CD4-positive, alpha-beta memory T cell (primary cell): ENCODE measurements at regions not wholly inside any gene's neighbourhood (a gene's known extent, or its start where the extent isn't known, plus 50 kb on each side); places are given as distances from the start of the nearest gene placed in this dataset.
"Not testable (repeated sequence)": the region's sequence is repeated elsewhere in the genome, so short reads cannot be mapped to it uniquely, and the experiment has no call there.

Experiments
- CTCF ChIA-PET: fragments of 350-600 bp; sonication (Branson Sonifier 250); formaldehyde crosslinking; loops from one replicate; lab custom pipeline; 2021; ENCODE audit warnings: inconsistent platforms; ENCODE audit not compliant: partially characterized antibody; lab: Charles Lee
- POLR2A ChIA-PET: fragments of 350-600 bp; sonication (Branson Sonifier 250); formaldehyde crosslinking; loops from one replicate; lab custom pipeline; 2021; ENCODE audit not compliant: partially characterized antibody; lab: Charles Lee
- DNase-seq, 5 donors: peaks; one replicate each; pipeline versions ENCODE4 v3.0.0 to v3.0.0-alpha.2; 2020 to 2022; ENCODE audit warnings: mixed read lengths in 1 of 5
- H3K27ac ChIP-seq: one replicate; pipeline ENCODE4 v1.7.0; 2013; ENCODE audit warnings: low read depth, low read length
- H3K27me3 ChIP-seq: 2 replicates; pipeline ENCODE4 v1.7.0; 2013; ENCODE audit warnings: mild to moderate bottlenecking, low read length, moderate library complexity; ENCODE audit not compliant: insufficient read depth
- H3K36me3 ChIP-seq: 2 replicates; pipeline ENCODE4 v1.7.0; 2013; ENCODE audit warnings: mild to moderate bottlenecking, low read length, moderate library complexity; ENCODE audit not compliant: insufficient read depth
- H3K4me1 ChIP-seq: 2 replicates; pipeline ENCODE4 v1.7.0; 2013; ENCODE audit warnings: mild to moderate bottlenecking, low read length, moderate library complexity; ENCODE audit not compliant: insufficient read depth
- H3K4me3 ChIP-seq, 2 donors: one replicate each; pipeline ENCODE4 v1.7.0; 2013; ENCODE audit warnings: low read length in 2 of 2, mild to moderate bottlenecking in 1 of 2
- H3K9me3 ChIP-seq, 2 donors: one replicate each; pipeline ENCODE4 v1.7.0; 2013; ENCODE audit warnings: low read length in 2 of 2, control low read depth in 1 of 2; ENCODE audit not compliant: control insufficient read depth in 1 of 2
- H3K27ac Mint-ChIP-seq, 7 donors: one replicate each; pipeline ENCODE4 v1.8.0; 2020 to 2021; ENCODE audit warnings: mixed read lengths in 7 of 7, mild to moderate bottlenecking in 6 of 7, inconsistent platforms in 3 of 7, moderate library complexity in 3 of 7
- H3K27me3 Mint-ChIP-seq, 2 donors: one replicate each; pipeline ENCODE4 v1.8.0; 2020 to 2021; ENCODE audit warnings: mixed read lengths in 2 of 2
- H3K36me3 Mint-ChIP-seq, 2 donors: one replicate each; pipeline ENCODE4 v1.8.0; 2020 to 2021; ENCODE audit warnings: mixed read lengths in 2 of 2, inconsistent platforms in 1 of 2, mild to moderate bottlenecking in 1 of 2
- H3K4me1 Mint-ChIP-seq, 4 donors: one replicate each; pipeline ENCODE4 v1.8.0; 2020 to 2021; ENCODE audit warnings: mixed read lengths in 4 of 4, mild to moderate bottlenecking in 1 of 4
- H3K4me3 Mint-ChIP-seq, 8 donors: one replicate each; pipeline ENCODE4 v1.8.0; 2020 to 2021; ENCODE audit warnings: mixed read lengths in 8 of 8, mild to moderate bottlenecking in 7 of 8, moderate library complexity in 6 of 8, inconsistent platforms in 3 of 8
- H3K9me3 Mint-ChIP-seq, 8 donors: one replicate each; pipeline ENCODE4 v1.8.0; 2020 to 2021; ENCODE audit warnings: mixed read lengths in 8 of 8, mild to moderate bottlenecking in 5 of 8, inconsistent platforms in 3 of 8, moderate library complexity in 1 of 8
- intact Hi-C: fragments of 100-400 bp; cut with micrococcal nuclease; formaldehyde crosslinking; loops from one replicate; pipeline ENCODE4 v1.15.1; 2023

- Histone ChIP-seq H3K9me3 (no peaks in the 10 kb centered on the region), H3K4me3 (no peak overlapping the region), H3K27me3 (no peaks in the 10 kb centered on the region), H3K27ac (no peak overlapping the region), H3K36me3 (no peaks in the 10 kb centered on the region), H3K4me1 (no peaks in the 10 kb centered on the region)
- no peak for DNase-seq
- CTCF ChIA-PET = no interaction called here
- Mint-ChIP-seq H3K4me3 (no peak overlapping the region), H3K27me3 (no peaks in the 10 kb centered on the region), H3K9me3 (peaks cover 0 to 9% (median 4%) of the 10 kb centered on the region in 8 donors), H3K27ac (no peak overlapping the region), H3K36me3 (no peaks in the 10 kb centered on the region), H3K4me1 (no peaks in the 10 kb centered on the region)
- POLR2A ChIA-PET = no interaction called here
- intact Hi-C loops = no loop called here
Observed at GRCh38 chr12:87344699-87345098, 684.5 kb downstream of the C12orf50 start.

DNA sequence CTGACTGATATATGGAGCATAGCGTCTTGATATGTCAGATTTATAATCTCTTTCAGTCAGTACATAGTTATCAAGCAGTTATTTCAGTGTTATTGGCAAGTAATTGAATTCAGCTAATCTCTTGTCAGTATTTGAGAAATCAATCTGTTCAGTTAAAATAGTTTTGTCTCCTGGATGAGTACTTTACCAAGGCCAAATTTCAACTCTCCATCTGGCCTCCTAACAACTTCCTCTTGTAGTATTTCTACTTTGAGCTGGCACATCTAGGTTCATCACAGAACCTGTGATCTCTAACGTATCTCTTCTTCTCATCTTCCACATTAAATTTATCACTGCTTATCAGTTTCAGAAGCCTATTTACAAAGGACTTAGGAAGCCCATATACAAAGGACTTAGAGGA lies 690.5 kb downstream of the C12orf50 start:
- Histone ChIP-seq H3K27ac (no peak overlapping the region), H3K4me3 (no peak overlapping the region), H3K4me1 (no peaks in the 10 kb centered on the region), H3K9me3 (no peaks in the 10 kb centered on the region), H3K36me3 (no peaks in the 10 kb centered on the region), H3K27me3 (no peaks in the 10 kb centered on the region)
- Mint-ChIP-seq H3K27me3 (no peaks in the 10 kb centered on the region), H3K9me3 (peaks cover 0 to 5% (median 2%) of the 10 kb centered on the region in 8 donors), H3K27ac (no peak overlapping the region), H3K4me1 (no peaks in the 10 kb centered on the region), H3K36me3 (no peaks in the 10 kb centered on the region), H3K4me3 (no peak overlapping the region)
- ChIA-PET POLR2A (no interaction called here), CTCF (no interaction called here)
- intact Hi-C loops = no loop called here
- DNase-seq = no peak

- intact Hi-C loops = no loop called here
- Mint-ChIP-seq H3K9me3 (peaks cover 0 to 3% (median 0%) of the 10 kb centered on the region in 8 donors), H3K4me1 (no peaks in the 10 kb centered on the region), H3K4me3 (no peak overlapping the region), H3K27me3 (no peaks in the 10 kb centered on the region), H3K36me3 (no peaks in the 10 kb centered on the region), H3K27ac (no peak overlapping the region)
- POLR2A ChIA-PET = no interaction called here
- H3K27me3 ChIP-seq = no peaks in the 10 kb centered on the region
- no peaks in the 10 kb centered on the region for H3K4me1 ChIP-seq
- H3K27ac ChIP-seq = no peak overlapping the region
- CTCF ChIA-PET = no interaction called here
- H3K4me3 ChIP-seq = no peak overlapping the region
- no peaks in the 10 kb centered on the region for H3K36me3 ChIP-seq
- no peak for DNase-seq
- no peaks in the 10 kb centered on the region for H3K9me3 ChIP-seq
Observed at GRCh38 chr12:87336814-87337336, 692.3 kb downstream of the C12orf50 start.

DNA sequence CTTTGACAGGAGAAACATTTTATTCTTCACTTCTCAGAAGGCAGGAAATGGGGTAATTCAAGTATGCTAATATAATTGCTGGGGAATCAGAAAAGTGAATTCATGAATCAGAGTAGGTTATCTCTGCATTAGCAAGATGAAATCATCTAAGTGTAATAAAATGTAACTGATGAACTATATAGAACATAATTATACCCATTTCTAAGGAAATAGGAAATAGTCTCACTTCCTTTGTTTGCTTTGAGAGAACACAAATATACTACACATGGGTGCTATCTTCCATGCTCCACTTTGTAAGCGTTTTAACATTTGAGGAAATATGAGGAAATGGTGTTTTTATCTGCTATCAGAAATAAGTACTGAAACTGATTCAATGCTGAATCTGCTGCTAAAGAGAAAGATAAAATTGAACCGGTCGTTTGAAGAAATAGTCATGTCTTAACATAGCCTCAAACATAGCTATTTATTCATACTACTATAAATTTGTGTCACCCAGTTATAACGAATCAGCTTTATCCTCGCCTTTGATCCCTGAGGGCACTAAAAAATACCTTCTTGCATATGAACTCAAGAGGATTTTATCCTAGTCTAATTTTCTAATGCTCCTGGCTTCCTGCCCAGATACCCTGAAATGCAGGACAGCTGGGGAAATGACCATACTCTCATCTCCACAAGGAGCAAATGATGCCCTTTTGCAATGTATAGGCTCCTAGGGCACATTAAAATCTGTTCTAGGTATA lies 696.0 kb downstream of the C12orf50 start:
- H3K9me3 ChIP-seq = no peaks in the 10 kb centered on the region
- no peaks in the 10 kb centered on the region for H3K27me3 Mint-ChIP-seq
- intact Hi-C loops = no loop called here
- no peak overlapping the region for H3K4me3 Mint-ChIP-seq
- no peak for DNase-seq
- H3K36me3 ChIP-seq = no peaks in the 10 kb centered on the region
- H3K4me3 ChIP-seq = no peak overlapping the region
- peaks cover 0 to 7% (median 4%) of the 10 kb centered on the region in 8 donors for H3K9me3 Mint-ChIP-seq
- H3K4me1 Mint-ChIP-seq = no peaks in the 10 kb centered on the region
- no peaks in the 10 kb centered on the region for H3K36me3 Mint-ChIP-seq
- ChIA-PET CTCF (no interaction called here), POLR2A (interaction anchor here (0.6 kb wide), 1 partner anchor 474 kb away, joined by 3 read pairs; no protein-coding TSS in a partner anchor)
- no peak overlapping the region for H3K27ac Mint-ChIP-seq
- H3K4me1 ChIP-seq = no peaks in the 10 kb centered on the region
- no peak overlapping the region for H3K27ac ChIP-seq
- H3K27me3 ChIP-seq = no peaks in the 10 kb centered on the region

DNA sequence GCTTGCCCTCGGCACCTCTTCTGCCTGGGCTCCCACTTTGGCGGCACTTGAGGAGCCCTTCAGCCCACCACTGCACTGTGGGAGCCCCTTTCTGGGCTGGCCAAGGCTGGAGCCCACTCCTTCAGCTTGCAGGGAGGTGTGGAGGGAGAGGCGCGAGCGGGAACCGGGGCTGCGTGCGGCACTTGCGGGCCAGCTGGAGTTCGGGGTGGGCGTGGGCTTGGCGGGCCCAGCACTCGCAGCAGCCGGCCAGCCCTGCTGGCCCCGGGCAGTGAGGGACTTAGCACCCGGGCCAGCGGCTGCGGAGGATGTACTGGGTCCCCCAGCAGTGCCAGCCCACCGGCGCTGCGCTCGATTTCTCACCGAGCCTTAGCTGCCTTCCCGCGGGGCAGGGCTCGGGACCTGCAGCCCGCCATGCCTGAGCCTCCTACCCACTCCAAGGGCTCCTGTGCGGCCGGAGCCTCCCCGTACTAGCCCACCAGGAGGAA lies 699.1 kb downstream of the C12orf50 start:
- H3K27ac Mint-ChIP-seq, intact Hi-C loops: not testable (repeated sequence)

DNA sequence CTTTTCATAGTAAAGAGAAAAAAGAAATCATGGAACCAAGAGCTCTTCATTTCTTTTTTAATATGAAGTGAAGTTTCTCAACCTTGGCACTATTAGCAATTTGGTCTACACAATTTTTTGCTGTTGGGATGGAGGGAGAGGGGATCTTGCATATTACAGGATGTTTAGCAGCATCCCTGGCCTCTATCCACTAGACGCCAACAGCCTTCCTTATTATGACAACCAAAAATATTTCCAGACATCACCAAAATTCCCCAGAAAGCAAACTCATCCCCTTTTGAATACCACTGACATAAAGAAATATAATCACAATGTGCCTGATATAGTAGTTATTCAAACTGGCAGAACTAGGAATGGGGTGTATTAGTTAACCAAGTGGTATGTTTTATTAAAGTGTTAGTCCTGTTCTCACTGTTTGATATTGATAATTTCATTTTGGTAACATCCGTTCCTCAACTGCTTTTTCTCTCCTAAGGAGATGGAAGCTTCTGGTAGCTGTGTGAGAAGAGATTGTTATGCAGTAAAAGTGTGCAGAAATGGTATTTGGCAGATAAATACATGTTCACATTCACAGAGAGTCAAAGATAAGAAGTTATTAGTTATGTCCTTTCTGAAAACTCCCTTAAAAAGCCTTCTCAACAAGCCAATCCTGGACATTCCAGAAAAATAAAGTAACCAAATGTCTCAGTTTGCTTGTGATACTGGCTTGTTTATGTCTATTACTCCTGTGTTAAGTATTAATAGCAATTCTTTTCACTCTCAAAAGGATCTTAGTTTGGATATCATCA lies 699.9 kb downstream of the C12orf50 start:
- Mint-ChIP-seq H3K4me3 (no peak overlapping the region), H3K9me3 (peaks cover 0 to 6% (median 3%) of the 10 kb centered on the region in 8 donors), H3K4me1 (no peaks in the 10 kb centered on the region), H3K36me3 (no peaks in the 10 kb centered on the region), H3K27ac (no peak overlapping the region), H3K27me3 (no peaks in the 10 kb centered on the region)
- H3K27me3 ChIP-seq = no peaks in the 10 kb centered on the region
- no peaks in the 10 kb centered on the region for H3K36me3 ChIP-seq
- no peaks in the 10 kb centered on the region for H3K9me3 ChIP-seq
- ChIA-PET POLR2A (no interaction called here), CTCF (no interaction called here)
- H3K4me1 ChIP-seq = no peaks in the 10 kb centered on the region
- DNase-seq = no peak
- intact Hi-C loops = no loop called here
- H3K4me3 ChIP-seq = no peak overlapping the region
- H3K27ac ChIP-seq = no peak overlapping the region

More for the DNA sequence above, 699.1 kb downstream of the C12orf50 start:
- H3K4me3 Mint-ChIP-seq, DNase-seq, CTCF ChIA-PET, H3K27me3 Mint-ChIP-seq, H3K36me3 ChIP-seq, H3K9me3 ChIP-seq, H3K27ac ChIP-seq, H3K27me3 ChIP-seq, H3K4me3 ChIP-seq, POLR2A ChIA-PET, H3K4me1 Mint-ChIP-seq, H3K4me1 ChIP-seq, H3K9me3 Mint-ChIP-seq, H3K36me3 Mint-ChIP-seq: not testable (repeated sequence)

- no peak overlapping the region for H3K27ac Mint-ChIP-seq
- no peaks in the 10 kb centered on the region for H3K4me1 Mint-ChIP-seq
- CTCF ChIA-PET = no interaction called here
Observed at GRCh38 chr12:87323369-87323768, 705.8 kb downstream of the C12orf50 start.

More at GRCh38 chr12:87323369-87323768, 705.8 kb downstream of the C12orf50 start:
- Histone ChIP-seq H3K27ac (no peak overlapping the region), H3K4me3 (no peak overlapping the region), H3K9me3 (no peaks in the 10 kb centered on the region), H3K4me1 (no peaks in the 10 kb centered on the region), H3K27me3 (no peaks in the 10 kb centered on the region), H3K36me3 (no peaks in the 10 kb centered on the region)
- no peaks in the 10 kb centered on the region for H3K36me3 Mint-ChIP-seq
- POLR2A ChIA-PET = no interaction called here
- no peaks in the 10 kb centered on the region for H3K27me3 Mint-ChIP-seq
- peaks cover 0 to 6% (median 3%) of the 10 kb centered on the region in 8 donors for H3K9me3 Mint-ChIP-seq
- H3K4me3 Mint-ChIP-seq = no peak overlapping the region
- intact Hi-C loops = no loop called here
- no peak for DNase-seq
